ENCODE measurements at regions not wholly inside any gene's neighbourhood (a gene's known extent, or its start where the extent isn't known, plus 50 kb on each side); places are given as distances from the start of the nearest gene placed in this dataset.

DNA sequence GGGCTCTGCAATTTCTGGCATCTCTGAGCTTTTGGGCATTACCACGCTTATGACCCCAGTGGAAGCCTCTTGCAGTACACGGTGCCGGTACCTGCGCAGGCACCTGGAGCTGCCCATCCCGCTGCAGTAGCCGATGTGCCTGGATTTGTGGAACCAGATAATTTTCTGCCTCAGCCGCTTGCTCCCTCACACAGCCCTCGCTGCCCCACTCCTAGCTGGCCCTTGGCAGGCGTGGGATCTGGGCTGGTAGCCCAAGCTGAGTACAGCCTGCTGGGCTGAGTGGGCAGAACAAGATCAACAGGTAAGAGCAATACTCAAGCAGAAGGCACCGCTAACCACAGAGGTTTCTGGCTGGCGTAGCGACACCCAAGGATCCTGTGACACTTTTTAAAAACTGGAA, 1808.8 kb upstream of the ACO1 start:
- TF ChIP-seq FOXJ3 (CRISPR knock-in tag; IDR thresholded peaks at IDR 0.05) (no peak), CTCF (IDR thresholded peaks at IDR 0.05 in 2 of 3, conservative IDR thresholded peaks at IDR 0.05 in 1 of 3; ENCODE audit: insufficient read depth in 2 of 3, low read depth in 1 of 3, low read length in 3 of 3) (no peak), KDM5B (IDR thresholded peaks at IDR 0.05; ENCODE audit: insufficient replicate concordance, low read depth, low read length) (no peak), EP300 (IDR thresholded peaks at IDR 0.05; ENCODE audit: low read length) (no peak), THAP7 (CRISPR knock-in tag; IDR thresholded peaks at IDR 0.05) (no peak), THAP12 (CRISPR knock-in tag; IDR thresholded peaks at IDR 0.05) (no peak), ZBTB43 (CRISPR knock-in tag; IDR thresholded peaks at IDR 0.05) (no peak), GATA2 (CRISPR knock-in tag; IDR thresholded peaks at IDR 0.05) (no peak), FOXA1 (IDR thresholded peaks at IDR 0.05; ENCODE audit: borderline replicate concordance) (no peak), ETV6 (IDR thresholded peaks at IDR 0.05; ENCODE audit: borderline replicate concordance in 1 of 2, low read depth in 2 of 2, low read length in 1 of 2) (no peak), ETV6 (CRISPR knock-in tag; IDR thresholded peaks at IDR 0.05; ENCODE audit: borderline replicate concordance) (no peak), PKNOX1 (IDR thresholded peaks at IDR 0.05) (no peak), TAF1 (IDR thresholded peaks at IDR 0.05; ENCODE audit: control insufficient read depth, extremely low read depth, insufficient read depth, low read length, severe bottlenecking) (no peak), GABPB1 (CRISPR knock-in tag; IDR thresholded peaks at IDR 0.05) (no peak)
- TF ChIP-seq, protein P1, sequence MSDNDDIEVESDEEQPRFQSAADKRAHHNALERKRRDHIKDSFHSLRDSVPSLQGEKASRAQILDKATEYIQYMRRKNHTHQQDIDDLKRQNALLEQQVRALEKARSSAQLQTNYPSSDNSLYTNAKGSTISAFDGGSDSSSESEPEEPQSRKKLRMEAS (CRISPR knock-in tag; IDR thresholded peaks at IDR 0.05): no peak

All from K562 (cell line).